Mesothelial cell of epicardium (in vitro differentiated cells): ENCODE measurements at regions not wholly inside any gene's neighbourhood (a gene's known extent, or its start where the extent isn't known, plus 50 kb on each side); places are given as distances from the start of the nearest gene placed in this dataset.

Source experiments
- DNase-seq, 2 experiments: peaks; one replicate each; pipeline ENCODE4 v3.0.0; 2021; ENCODE audit warnings: low spot score in 2 of 2; ENCODE audit not compliant: unreplicated experiment in 2 of 2
- H3K27ac Mint-ChIP-seq: 2 replicates; pipeline ENCODE4 v1.8.0; 2021; ENCODE audit warnings: mixed read lengths
- H3K27me3 Mint-ChIP-seq: 2 replicates; pipeline ENCODE4 v1.8.0; 2021; ENCODE audit warnings: low read depth, mixed read lengths
- H3K36me3 Mint-ChIP-seq: 2 replicates; pipeline ENCODE4 v1.8.0; 2021; ENCODE audit warnings: mixed read lengths
- H3K4me1 Mint-ChIP-seq: 2 replicates; pipeline ENCODE4 v1.8.0; 2021; ENCODE audit warnings: mixed read lengths
- H3K4me3 Mint-ChIP-seq: 2 replicates; pipeline ENCODE4 v1.8.0; 2021; ENCODE audit warnings: mild to moderate bottlenecking, moderate library complexity, mixed read lengths
- H3K9me3 Mint-ChIP-seq: 2 replicates; pipeline ENCODE4 v1.8.0; 2021; ENCODE audit warnings: mixed read lengths
- CTCF ChIP-seq: fragments of 200-600 bp; sonication (generic); IDR thresholded peaks from one replicate; pipeline ENCODE4 v1.5.0; 2021; ENCODE audit warnings: antibody characterized with exemption; ENCODE audit not compliant: unreplicated experiment

DNA sequence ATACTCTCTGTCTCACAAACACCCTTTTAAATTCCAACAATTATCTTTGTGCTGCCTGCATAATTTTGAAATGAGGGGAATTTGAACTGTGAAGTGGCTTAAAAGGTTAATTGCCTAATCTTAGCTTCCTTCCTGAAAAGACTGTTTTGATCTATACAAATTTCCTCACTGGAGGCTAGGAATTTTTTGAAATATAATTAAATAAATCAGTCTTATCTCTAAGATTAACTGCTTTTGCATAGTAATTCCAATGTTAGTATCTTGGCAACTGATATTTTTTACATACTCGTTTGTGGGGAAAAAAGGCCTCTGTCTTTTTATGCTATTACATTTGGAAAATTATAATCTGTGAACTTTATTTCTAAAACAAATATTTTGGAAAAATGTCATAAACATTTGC, 498.5 kb downstream of the TMTC2 start:
- peaks cover 8% of the 10 kb centered on the region for H3K9me3 Mint-ChIP-seq
- H3K36me3 Mint-ChIP-seq, result no peaks in the 10 kb centered on the region
- H3K27me3 Mint-ChIP-seq, result no peaks in the 10 kb centered on the region
- no peak for DNase-seq
- TF ChIP-seq CTCF, result no peak
- no peak overlapping the region for H3K27ac Mint-ChIP-seq
- H3K4me1 Mint-ChIP-seq, result peaks cover 10% of the 10 kb centered on the region
- H3K4me3 Mint-ChIP-seq, result no peak overlapping the region
